HepG2 (cell line): ENCODE measurements at regions not wholly inside any gene's neighbourhood (a gene's known extent, or its start where the extent isn't known, plus 50 kb on each side); places are given as distances from the start of the nearest gene placed in this dataset.
A peak's percentile ranks its signal among the peaks of the same experiment; 100 is the strongest.
"Not testable (repeated sequence)": the region's sequence is repeated elsewhere in the genome, so short reads cannot be mapped to it uniquely, and the experiment has no call there.

Source experiments
- ATAC-seq: fragments of 200-7000 bp; cut with Tn5 transposase; 3 replicates; pipeline ENCODE4 v1.9.1; 2020; ENCODE audit warnings: mild to moderate bottlenecking, moderate library complexity
- BruUV-seq: library from RNA; stranded (reverse); fragments of 400-500 nt; replicated peaks from 2 replicates; lab custom pipeline; 2021; lab: Mats Ljungman, UMichigan
- CTCF ChIA-PET: fragments of 300-600 bp; formaldehyde crosslinking; extraction: SDS; loops from one replicate; lab custom pipeline; 2021; ENCODE audit warnings: low total read pairs, inconsistent platforms, low intra/inter-chr PET ratio; lab: Yijun Ruan, JAX
- POLR2A ChIA-PET: fragments of 350-600 bp; sonication (Branson Sonifier 250); formaldehyde crosslinking; loops from one replicate; lab custom pipeline; 2020; ENCODE audit warnings: antibody characterized with exemption, inconsistent platforms; lab: Yijun Ruan, JAX
- DNase-seq: peaks from one replicate; pipeline ENCODE4 v3.0.0-alpha.2; 2015; ENCODE audit warnings: low spot score
- FAIRE-seq: peaks from 3 replicates; lab custom pipeline; 2011; peaks lifted over from hg19 to GRCh38; lab: Jason Lieb, UNC
- H2AFZ ChIP-seq: one replicate; pipeline ENCODE4 v1.6.1; 2011; ENCODE audit warnings: low read length, inconsistent platforms
- H3K27ac ChIP-seq: fragments of 300-600 bp; 3 replicates; pipeline ENCODE4 v1.8.0; 2011; ENCODE audit warnings: mixed run types, mild to moderate bottlenecking, mixed read lengths, low read length, inconsistent platforms; ENCODE audit not compliant: insufficient read depth; ENCODE audit errors: extremely low read length
- H3K27me3 ChIP-seq, 2 experiments: fragments of 200-600 bp in 1 of 2; 2 replicates in 1 of 2; 3 replicates in 1 of 2; pipeline versions ENCODE4 v1.6.0 to v1.8.0; 2011; ENCODE audit warnings: low read length in 2 of 2, mild to moderate bottlenecking in 2 of 2, moderate library complexity in 2 of 2, inconsistent platforms in 1 of 2; ENCODE audit not compliant: insufficient read depth in 2 of 2, control insufficient read depth in 1 of 2
- H3K36me3 ChIP-seq, 2 experiments: fragments of 200-600 bp in 1 of 2; replicated peaks in 1 of 2; 2 replicates in 1 of 2; 3 replicates in 1 of 2; pipeline versions ENCODE4 v1.5.1 to v1.8.0; 2011; ENCODE audit warnings: low read length in 2 of 2, inconsistent platforms in 1 of 2; ENCODE audit not compliant: insufficient read depth in 2 of 2, control insufficient read depth in 1 of 2
- H3K4me1 ChIP-seq: 2 replicates; pipeline ENCODE4 v1.5.1; 2012; ENCODE audit warnings: low read length, inconsistent platforms; ENCODE audit not compliant: insufficient read depth
- H3K4me2 ChIP-seq: 2 replicates; pipeline ENCODE4 v1.6.0; 2011; ENCODE audit warnings: low read depth, low read length, inconsistent platforms
- H3K4me3 ChIP-seq, 3 experiments: fragments of 200-600 bp in 1 of 3; sonication (generic), shearing (Covaris generic) in 1 of 3; replicated peaks in 1 of 3; 2 replicates each; pipeline ENCODE4 v1.5.1; 2011 to 2016; ENCODE audit warnings: low read length in 3 of 3, inconsistent platforms in 2 of 3, low read depth in 2 of 3, mild to moderate bottlenecking in 2 of 3, control low read depth in 1 of 3, mixed read lengths in 1 of 3; ENCODE audit not compliant: insufficient read depth in 1 of 3
- H3K79me2 ChIP-seq: one replicate; pipeline ENCODE4 v1.6.1; 2011; ENCODE audit warnings: low read length, inconsistent platforms; ENCODE audit not compliant: insufficient read depth
- H3K9ac ChIP-seq: 2 replicates; pipeline ENCODE4 v1.6.0; 2011; ENCODE audit warnings: mild to moderate bottlenecking, low read depth, low read length, inconsistent platforms; ENCODE audit not compliant: insufficient read depth
- H3K9me3 ChIP-seq: 2 replicates; pipeline ENCODE4 v1.5.1; 2012; ENCODE audit warnings: mild to moderate bottlenecking, low read length
- H4K20me1 ChIP-seq: 2 replicates; pipeline ENCODE4 v1.6.0; 2011; ENCODE audit warnings: inconsistent platforms, mild to moderate bottlenecking, low read length, moderate library complexity; ENCODE audit not compliant: insufficient read depth
- HOXA3 ChIP-seq: sonication (generic); formaldehyde crosslinking; IDR thresholded peaks from 2 replicates; pipeline ENCODE4 v1.5.0; 2020; ENCODE audit warnings: missing genetic modification reagents
- KDM3A ChIP-seq: IDR thresholded peaks from 2 replicates; pipeline ENCODE4 v1.6.1; 2018; ENCODE audit warnings: low read depth, missing compliant biosample characterization
- XRCC5 ChIP-seq: fragments of 200-400 bp; formaldehyde crosslinking; optimal IDR thresholded peaks from 2 replicates; pipeline ENCODE3; 2017; ENCODE audit warnings: mild to moderate bottlenecking, low read length
- ZNF281 ChIP-seq: sonication (generic); formaldehyde crosslinking; IDR thresholded peaks from 2 replicates; pipeline ENCODE4 v1.4.0; 2020; ENCODE audit warnings: missing genetic modification reagents, borderline replicate concordance
- ZNF574 ChIP-seq: sonication (generic); formaldehyde crosslinking; IDR thresholded peaks from 2 replicates; pipeline ENCODE4 v1.4.0; 2020; ENCODE audit warnings: missing genetic modification reagents
- ZNF687 ChIP-seq: sonication (generic); formaldehyde crosslinking; IDR thresholded peaks from 2 replicates; pipeline ENCODE4 v1.5.1; 2020; ENCODE audit warnings: mild to moderate bottlenecking, missing genetic modification reagents, moderate library complexity
- WGBS: methylation state at CpG from one replicate; pipeline ENCODE4 v1.1.6; 2017; ENCODE audit warnings: low lambda C conversion rate; 5-methylcytosine and 5-hydroxymethylcytosine counted together
- in situ Hi-C: cut with HindIII; loops from 2 replicates; pipeline ENCODE4 v1.10.0; 2017; ENCODE audit warnings: low pct_unique_long_range_greater_than_20kb; ENCODE audit not compliant: extremely low pct_ligation_motif_present
- intact Hi-C: fragments of 100-400 bp; cut with micrococcal nuclease; formaldehyde crosslinking; loops from one replicate; pipeline ENCODE4 v1.10.0; 2022; ENCODE audit not compliant: unreplicated experiment

- H4K20me1 ChIP-seq, H2AFZ ChIP-seq, BruUV-seq, H3K4me1 ChIP-seq, in situ Hi-C loops, H3K9me3 ChIP-seq, intact Hi-C loops, FAIRE-seq, H3K36me3 ChIP-seq, H3K27ac ChIP-seq, CTCF ChIA-PET, ATAC-seq, H3K9ac ChIP-seq, H3K27me3 ChIP-seq, DNase-seq, H3K79me2 ChIP-seq, H3K4me3 ChIP-seq: not testable (repeated sequence)
- 0% methylated on average over 3 of the region's 9 CpGs for WGBS
- TF ChIP-seq ZNF281 (peak; percentile 72), HOXA3 (0 out of 2 replicates have a peak, but pooled peaks have one; percentile 14)
- 0 out of 2 replicates have a peak overlapping the region, but pooled peaks have one; percentile 7 for H3K4me2 ChIP-seq
- POLR2A ChIA-PET: interaction anchor here (0.6 kb wide), 1 partner anchor 57 kb away, joined by 3 read pairs; no protein-coding TSS in a partner anchor
Measured at GRCh38 chr9:34767087-34767486, 57.2 kb upstream of the CCL21 start.

- H4K20me1 ChIP-seq, H3K9ac ChIP-seq, BruUV-seq, POLR2A ChIA-PET, H3K9me3 ChIP-seq, H3K27me3 ChIP-seq, H3K36me3 ChIP-seq, intact Hi-C loops, H3K4me3 ChIP-seq, H3K27ac ChIP-seq, in situ Hi-C loops, H3K4me2 ChIP-seq, H2AFZ ChIP-seq, H3K4me1 ChIP-seq, H3K79me2 ChIP-seq: not testable (repeated sequence)
- CTCF ChIA-PET: interaction anchor here (0.8 to 1.0 kb wide), 2 partner anchors 109 to 225 kb away, joined by 4 read pairs; no protein-coding TSS in a partner anchor
- ATAC-seq: peak; percentile 100
- peak; percentile 21 for FAIRE-seq
- peak; percentile 16 for DNase-seq
- WGBS: 22% methylated on average over 18 of the region's 32 CpGs
- TF ChIP-seq XRCC5: peak; percentile 26
- TF ChIP-seq KDM3A (CRISPR knock-in tag): 0 out of 2 replicates have a peak, but pooled peaks have one; percentile 27
- TF ChIP-seq ZNF687 (CRISPR knock-in tag): peak; percentile 21; the same call in 1 of the 2 replicates
- 0 out of 2 replicates have a peak, but pooled peaks have one; percentile 29 for TF ChIP-seq ZNF574 (CRISPR knock-in tag)
Measured at GRCh38 chr9:34760196-34761040, 50.5 kb upstream of the CCL21 start.
